ENCODE measurements at regions not wholly inside any gene's neighbourhood (a gene's known extent, or its start where the extent isn't known, plus 50 kb on each side); places are given as distances from the start of the nearest gene placed in this dataset.

GRCh38 chr7:156178857-156179256 is 366.6 kb upstream of the SHH start:
- no peak for DNase-seq (ENCODE audit: low read depth)
- no peak for TF ChIP-seq CTCF (IDR thresholded peaks at IDR 0.05; ENCODE audit: insufficient read depth, low read depth, low read length)
- H3K4me3 ChIP-seq (ENCODE audit: low read depth, low read length): no peak overlapping the region

GRCh38 chr7:156178214-156178613 is 366.0 kb upstream of the SHH start:
- TF ChIP-seq CTCF (IDR thresholded peaks at IDR 0.05; ENCODE audit: insufficient read depth, low read depth, low read length): no peak
- H3K4me3 ChIP-seq (ENCODE audit: low read depth, low read length): no peak overlapping the region
- DNase-seq (ENCODE audit: low read depth): no peak

- DNase-seq (ENCODE audit: low read depth): no peak
- TF ChIP-seq CTCF (IDR thresholded peaks at IDR 0.05; ENCODE audit: insufficient read depth, low read depth, low read length): no peak
- H3K4me3 ChIP-seq (ENCODE audit: low read depth, low read length): no peak overlapping the region
Observed at GRCh38 chr7:156177422-156178055, 365.3 kb upstream of the SHH start.

GRCh38 chr7:156176039-156176438 is 363.8 kb upstream of the SHH start:
- no peak overlapping the region for H3K4me3 ChIP-seq (ENCODE audit: low read depth, low read length)
- TF ChIP-seq CTCF (IDR thresholded peaks at IDR 0.05; ENCODE audit: insufficient read depth, low read depth, low read length): no peak
- DNase-seq (ENCODE audit: low read depth): no peak

GRCh38 chr7:156175003-156175402 is 362.7 kb upstream of the SHH start:
- no peak overlapping the region for H3K4me3 ChIP-seq (ENCODE audit: low read depth, low read length)
- TF ChIP-seq CTCF (IDR thresholded peaks at IDR 0.05; ENCODE audit: insufficient read depth, low read depth, low read length): no peak
- DNase-seq (ENCODE audit: low read depth): no peak

GRCh38 chr7:156174428-156174827 is 362.2 kb upstream of the SHH start:
- no peak overlapping the region for H3K4me3 ChIP-seq (ENCODE audit: low read depth, low read length)
- no peak for DNase-seq (ENCODE audit: low read depth)
- no peak for TF ChIP-seq CTCF (IDR thresholded peaks at IDR 0.05; ENCODE audit: insufficient read depth, low read depth, low read length)

GRCh38 chr7:156173748-156174353 is 361.6 kb upstream of the SHH start:
- no peak for TF ChIP-seq CTCF (IDR thresholded peaks at IDR 0.05; ENCODE audit: insufficient read depth, low read depth, low read length)
- no peak for DNase-seq (ENCODE audit: low read depth)
- H3K4me3 ChIP-seq (ENCODE audit: low read depth, low read length): no peak overlapping the region
